Right atrium auricular region (tissue), 2 donors: ENCODE measurements at regions not wholly inside any gene's neighbourhood (a gene's known extent, or its start where the extent isn't known, plus 50 kb on each side); places are given as distances from the start of the nearest gene placed in this dataset.
"Not testable (repeated sequence)": the region's sequence is repeated elsewhere in the genome, so short reads cannot be mapped to it uniquely, and the experiment has no call there.

ENCODE experiments used
- DNase-seq: peaks from one replicate; pipeline ENCODE4 v3.0.0-alpha.2; 2019; ENCODE audit warnings: low spot score
- H3K27ac ChIP-seq, 2 donors: fragments of 200-600 bp; sonication (generic); 1 replicate in 1 of 2; 2 replicates in 1 of 2; pipeline ENCODE4 v1.5.1; 2016 to 2019
- H3K27me3 ChIP-seq, 2 donors: fragments of 200-600 bp; sonication (generic); one replicate each; pipeline versions ENCODE4 v1.5.1 to v1.6.0; 2017 to 2019
- H3K36me3 ChIP-seq: fragments of 200-600 bp; sonication (generic); one replicate; pipeline ENCODE4 v1.5.1; 2016
- H3K4me1 ChIP-seq, 2 donors: fragments of 200-600 bp; sonication (generic); one replicate each; pipeline versions ENCODE4 v1.5.1 to v1.6.0; 2017 to 2019
- H3K4me3 ChIP-seq, 2 donors: fragments of 200-600 bp; sonication (generic); 1 replicate in 1 of 2; 2 replicates in 1 of 2; pipeline ENCODE4 v1.5.1; 2017 to 2019; ENCODE audit warnings: mild to moderate bottlenecking in 1 of 2, moderate library complexity in 1 of 2
- H3K9me3 ChIP-seq, 2 donors: fragments of 200-600 bp; sonication (generic); one replicate each; pipeline ENCODE4 v1.5.1; 2019
- CTCF ChIP-seq, 2 donors: fragments of 200-600 bp; sonication (generic); IDR thresholded peaks; one replicate each; pipeline ENCODE4 v1.5.1; 2019; ENCODE audit warnings: antibody characterized with exemption in 2 of 2

GRCh38 chr1:207196135-207196534 is 92.1 kb downstream of the C4BPA start:
- not testable (repeated sequence) for H3K9me3 ChIP-seq, H3K27me3 ChIP-seq, H3K27ac ChIP-seq, H3K4me3 ChIP-seq, H3K4me1 ChIP-seq, H3K36me3 ChIP-seq, DNase-seq

- DNase-seq, H3K27me3 ChIP-seq, H3K4me1 ChIP-seq, H3K36me3 ChIP-seq, H3K27ac ChIP-seq, H3K4me3 ChIP-seq: not testable (repeated sequence)
- peaks cover 0 to 11% of the 10 kb centered on the region in 2 donors for H3K9me3 ChIP-seq
Measured at GRCh38 chr1:207201534-207201933, 97.5 kb downstream of the C4BPA start.

- no peaks in the 10 kb centered on the region for H3K36me3 ChIP-seq
- DNase-seq = no peak
- peaks cover 0 to 16% of the 10 kb centered on the region in 2 donors for H3K9me3 ChIP-seq
- TF ChIP-seq CTCF (IDR thresholded peaks at IDR 0.05) = no peak
- no peak overlapping the region for H3K4me3 ChIP-seq
- H3K4me1 ChIP-seq = no peaks in the 10 kb centered on the region
- no peak overlapping the region for H3K27ac ChIP-seq
- H3K27me3 ChIP-seq = no peaks in the 10 kb centered on the region
Measured at GRCh38 chr1:207202480-207202879, 98.4 kb downstream of the C4BPA start.

GRCh38 chr1:207203541-207203940 is 99.5 kb downstream of the C4BPA start:
- TF ChIP-seq CTCF (IDR thresholded peaks at IDR 0.05) = no peak
- Histone ChIP-seq H3K9me3 (peaks cover 0 to 16% of the 10 kb centered on the region in 2 donors), H3K27ac (no peak overlapping the region), H3K36me3 (no peaks in the 10 kb centered on the region), H3K4me3 (no peak overlapping the region), H3K4me1 (no peaks in the 10 kb centered on the region), H3K27me3 (no peaks in the 10 kb centered on the region)
- DNase-seq = no peak

GRCh38 chr1:207205614-207206061 is 101.6 kb downstream of the C4BPA start:
- TF ChIP-seq CTCF (IDR thresholded peaks at IDR 0.05) = no peak
- no peak overlapping the region for H3K4me3 ChIP-seq
- H3K27me3 ChIP-seq = no peaks in the 10 kb centered on the region
- DNase-seq = no peak
- peaks cover 0 to 12% of the 10 kb centered on the region in 2 donors for H3K9me3 ChIP-seq
- H3K4me1 ChIP-seq = no peaks in the 10 kb centered on the region
- H3K36me3 ChIP-seq = no peaks in the 10 kb centered on the region
- H3K27ac ChIP-seq = peak overlapping the region; percentile 27 to 58

GRCh38 chr1:207208691-207209090 is 104.7 kb downstream of the C4BPA start:
- H3K27me3 ChIP-seq, H3K36me3 ChIP-seq, H3K4me1 ChIP-seq, H3K9me3 ChIP-seq, DNase-seq, H3K27ac ChIP-seq, H3K4me3 ChIP-seq: not testable (repeated sequence)

- DNase-seq = no peak
- Histone ChIP-seq H3K4me3 (no peak overlapping the region), H3K9me3 (peaks cover 6 to 14% of the 10 kb centered on the region in 2 donors), H3K27ac (no peak overlapping the region), H3K36me3 (no peaks in the 10 kb centered on the region), H3K27me3 (no peaks in the 10 kb centered on the region), H3K4me1 (peaks cover 0 to 11% of the 10 kb centered on the region in 2 donors)
- no peak for TF ChIP-seq CTCF (IDR thresholded peaks at IDR 0.05)
Measured at GRCh38 chr1:207214453-207214852, 107.0 kb upstream of the CD55 start.
